IMR-90 (cell line): ENCODE measurements at regions not wholly inside any gene's neighbourhood (a gene's known extent, or its start where the extent isn't known, plus 50 kb on each side); places are given as distances from the start of the nearest gene placed in this dataset.

Experiments
- ATAC-seq: fragments of 200-7000 bp; cut with Tn5 transposase; 2 replicates; pipeline ENCODE4 v1.9.1; 2020; ENCODE audit warnings: low read depth, mild to moderate bottlenecking, moderate library complexity
- BruUV-seq: library from RNA; stranded (reverse); fragments of 400-500 nt; replicated peaks from 2 replicates; lab custom pipeline; 2021; lab: Mats Ljungman, UMichigan
- CTCF ChIA-PET: fragments of 300-600 bp; formaldehyde crosslinking; extraction: SDS; loops from one replicate; lab custom pipeline; 2021; ENCODE audit warnings: antibody characterized with exemption; lab: Yijun Ruan, JAX
- POLR2A ChIA-PET: fragments of 300-600 bp; sonication (Branson Sonifier 250); formaldehyde crosslinking; loops from one replicate; lab custom pipeline; 2022; ENCODE audit warnings: antibody characterized with exemption; ENCODE audit not compliant: unreplicated experiment; lab: Charles Lee
- DNase-seq: peaks from one replicate; pipeline ENCODE4 v3.0.0; 2013
- H2AFZ ChIP-seq: replicated peaks from 2 replicates; pipeline ENCODE3; 2013; ENCODE audit warnings: low read length, mild to moderate bottlenecking; ENCODE audit not compliant: poor library complexity
- H2AK5ac ChIP-seq: 2 replicates; pipeline ENCODE4 v1.6.1; 2013; ENCODE audit warnings: low read depth, low read length, inconsistent platforms
- H2AK9ac ChIP-seq: replicated peaks from 2 replicates; pipeline ENCODE3; 2013; ENCODE audit warnings: mild to moderate bottlenecking, low read depth, low read length, moderate library complexity; ENCODE audit not compliant: poor library complexity
- H2BK120ac ChIP-seq: 2 replicates; pipeline ENCODE4 v1.6.1; 2013; ENCODE audit warnings: low read depth, low read length, inconsistent platforms
- H2BK15ac ChIP-seq: 3 replicates; pipeline ENCODE4 v1.6.1; 2013; ENCODE audit warnings: low read depth, low read length, inconsistent platforms
- H2BK20ac ChIP-seq: 2 replicates; pipeline ENCODE4 v1.6.1; 2013; ENCODE audit warnings: low read depth, mild to moderate bottlenecking, inconsistent platforms, low read length, moderate library complexity
- H2BK5ac ChIP-seq: 2 replicates; pipeline ENCODE4 v1.6.1; 2013; ENCODE audit warnings: mild to moderate bottlenecking, low read depth, low read length, inconsistent platforms; ENCODE audit not compliant: poor library complexity, severe bottlenecking
- H3K14ac ChIP-seq: replicated peaks from 2 replicates; pipeline ENCODE4 v1.6.1; 2013; ENCODE audit warnings: low read depth, low read length, inconsistent platforms
- H3K18ac ChIP-seq: 2 replicates; pipeline ENCODE4 v1.6.1; 2013; ENCODE audit warnings: low read depth, low read length, control low read depth
- H3K23ac ChIP-seq: 2 replicates; pipeline ENCODE4 v1.6.1; 2013; ENCODE audit warnings: low read depth, low read length, inconsistent platforms
- H3K27ac ChIP-seq: 2 replicates; pipeline ENCODE4 v1.5.1; 2013; ENCODE audit warnings: mild to moderate bottlenecking, control low read depth, low read length; ENCODE audit not compliant: insufficient read depth
- H3K27me3 ChIP-seq: 2 replicates; pipeline ENCODE4 v1.6.1; 2013; ENCODE audit warnings: low read length; ENCODE audit not compliant: control insufficient read depth, insufficient read depth
- H3K36me3 ChIP-seq: 2 replicates; pipeline ENCODE4 v1.6.1; 2013; ENCODE audit warnings: low read length, mixed read lengths; ENCODE audit not compliant: control insufficient read depth, insufficient read depth
- H3K4ac ChIP-seq: 2 replicates; pipeline ENCODE4 v1.6.1; 2013; ENCODE audit warnings: low read depth, low read length, inconsistent platforms
- H3K4me1 ChIP-seq: 2 replicates; pipeline ENCODE4 v1.6.1; 2013; ENCODE audit warnings: low read length, mixed read lengths; ENCODE audit not compliant: control insufficient read depth, insufficient read depth
- H3K4me2 ChIP-seq: 2 replicates; pipeline ENCODE4 v1.6.1; 2013; ENCODE audit warnings: low read depth, mild to moderate bottlenecking, control low read depth, low read length, moderate library complexity
- H3K4me3 ChIP-seq: 2 replicates; pipeline ENCODE4 v1.5.1; 2013; ENCODE audit warnings: low read depth, mild to moderate bottlenecking, control low read depth, low read length, moderate library complexity; ENCODE audit not compliant: insufficient read depth
- H3K56ac ChIP-seq: 2 replicates; pipeline ENCODE4 v1.6.1; 2013; ENCODE audit warnings: low read length, inconsistent platforms; ENCODE audit not compliant: insufficient read depth; ENCODE audit errors: extremely low read depth
- H3K79me1 ChIP-seq, 2 experiments: 2 replicates each; pipeline ENCODE4 v1.6.1; 2013; ENCODE audit warnings: low read length in 2 of 2, inconsistent platforms in 1 of 2, low read depth in 1 of 2
- H3K9ac ChIP-seq: 2 replicates; pipeline ENCODE4 v1.6.1; 2013; ENCODE audit warnings: low read depth, low read length, control low read depth
- H3K9me1 ChIP-seq: 2 replicates; pipeline ENCODE4 v1.6.1; 2013; ENCODE audit warnings: low read length, inconsistent platforms; ENCODE audit not compliant: insufficient read depth
- H3K9me3 ChIP-seq: 2 replicates; pipeline ENCODE4 v1.6.1; 2013; ENCODE audit warnings: low read length; ENCODE audit not compliant: control insufficient read depth, insufficient read depth
- H4K20me1 ChIP-seq: 2 replicates; pipeline ENCODE4 v1.6.1; 2013; ENCODE audit warnings: low read length, inconsistent platforms; ENCODE audit not compliant: insufficient read depth
- H4K5ac ChIP-seq: 2 replicates; pipeline ENCODE4 v1.6.1; 2013; ENCODE audit warnings: mild to moderate bottlenecking, low read depth, low read length, control low read depth
- H4K8ac ChIP-seq, 2 experiments: 2 replicates each; pipeline ENCODE4 v1.6.1; 2013; ENCODE audit warnings: low read depth in 2 of 2, low read length in 2 of 2, control low read depth in 1 of 2, inconsistent platforms in 1 of 2
- H4K91ac ChIP-seq: 2 replicates; pipeline ENCODE4 v1.6.1; 2013; ENCODE audit warnings: low read depth, low read length, inconsistent platforms; ENCODE audit not compliant: insufficient read depth
- BHLHE40 ChIP-seq: fragments of 150-350 bp; IDR thresholded peaks from 2 replicates; pipeline ENCODE4 v1.6.1; 2016; ENCODE audit warnings: mild to moderate bottlenecking, low read depth, low read length
- CEBPB ChIP-seq: IDR thresholded peaks from 2 replicates; pipeline ENCODE4 v1.6.1; 2012; ENCODE audit warnings: low read depth, low read length, improper control_type of control experiment
- CHD1 ChIP-seq: IDR thresholded peaks from 2 replicates; pipeline ENCODE4 v1.6.1; 2012; ENCODE audit warnings: low read depth, low read length, improper control_type of control experiment
- CTCF ChIP-seq: conservative IDR thresholded peaks from 2 replicates; pipeline ENCODE4 v1.5.1; 2012; ENCODE audit warnings: mild to moderate bottlenecking, low read depth, low read length, improper control_type of control experiment
- ELK1 ChIP-seq: fragments of 150-350 bp; IDR thresholded peaks from 2 replicates; pipeline ENCODE4 v1.6.1; 2016; ENCODE audit warnings: low read depth, mild to moderate bottlenecking, low read length, moderate library complexity, borderline replicate concordance
- FOS ChIP-seq: fragments of 150-350 bp; IDR thresholded peaks from 2 replicates; pipeline ENCODE4 v1.6.1; 2016; ENCODE audit warnings: low read depth, low read length
- MAFK ChIP-seq: IDR thresholded peaks from 2 replicates; pipeline ENCODE4 v1.6.1; 2012; ENCODE audit warnings: low read depth, low read length, improper control_type of control experiment
- MAZ ChIP-seq: IDR thresholded peaks from 2 replicates; pipeline ENCODE4 v1.6.1; 2012; ENCODE audit warnings: low read depth, mild to moderate bottlenecking, low read length, improper control_type of control experiment, moderate library complexity, borderline replicate concordance
- MXI1 ChIP-seq: IDR thresholded peaks from 2 replicates; pipeline ENCODE4 v1.6.1; 2012; ENCODE audit warnings: low read depth, mild to moderate bottlenecking, low read length, moderate library complexity, borderline replicate concordance
- NFE2L2 ChIP-seq: fragments of 150-350 bp; IDR thresholded peaks from 2 replicates; pipeline ENCODE4 v1.6.1; 2016; ENCODE audit warnings: low read depth, mild to moderate bottlenecking, low read length
- POLR2A ChIP-seq: IDR thresholded peaks from 2 replicates; pipeline ENCODE4 v1.6.1; 2012; ENCODE audit warnings: mild to moderate bottlenecking, low read depth, low read length
- RAD21 ChIP-seq: IDR thresholded peaks from 2 replicates; pipeline ENCODE4 v1.6.1; 2012; ENCODE audit warnings: low read length, improper control_type of control experiment
- RCOR1 ChIP-seq: IDR thresholded peaks from 2 replicates; pipeline ENCODE4 v1.6.1; 2012; ENCODE audit warnings: mild to moderate bottlenecking, low read length, improper control_type of control experiment; ENCODE audit not compliant: insufficient replicate concordance
- RFX5 ChIP-seq: IDR thresholded peaks from 2 replicates; pipeline ENCODE4 v1.8.0; 2012; ENCODE audit warnings: low read depth, mild to moderate bottlenecking, low read length, moderate library complexity
- SMC3 ChIP-seq: fragments of 150-350 bp; IDR thresholded peaks from 2 replicates; pipeline ENCODE4 v1.6.1; 2016; ENCODE audit warnings: low read depth, mild to moderate bottlenecking, antibody characterized with exemption, low read length, moderate library complexity
- USF2 ChIP-seq: fragments of 150-350 bp; IDR thresholded peaks from 2 replicates; pipeline ENCODE4 v1.6.1; 2017; ENCODE audit warnings: mild to moderate bottlenecking, antibody characterized with exemption, low read length, low read depth
- WGBS, 2 experiments: methylation state at CpG; one replicate each; pipeline versions ENCODE4 v1.1.5 to v1.1.7; 2013; ENCODE audit warnings: missing lambda C conversion rate in 2 of 2; ENCODE audit not compliant: insufficient read length in 1 of 2; ENCODE audit errors: extremely low coverage in 2 of 2; 5-methylcytosine and 5-hydroxymethylcytosine counted together
- dilution Hi-C: fragments of 300-500 bp; cut with HindIII; formaldehyde crosslinking; loops from one replicate; pipeline ENCODE4 v1.14.3; 2018; ENCODE audit warnings: low sequenced_read_pairs; ENCODE audit not compliant: unreplicated experiment
- in situ Hi-C: fragments of 300-500 bp; cut with MboI; formaldehyde crosslinking; loops from 3 replicates; pipeline ENCODE4 v1.14.3; 2019; ENCODE audit warnings: low sequenced_read_pairs, inconsistent platforms, mixed read lengths
- intact Hi-C: fragments of 100-400 bp; cut with micrococcal nuclease; formaldehyde crosslinking; loops from 2 replicates; pipeline ENCODE4 v1.10.0; 2022

GRCh38 chr2:12231288-12231687, 484.9 kb downstream of the LPIN1 start:
- no peak overlapping the region for H3K14ac ChIP-seq
- in situ Hi-C loops = no loop called here
- no peak overlapping the region for H2BK20ac ChIP-seq
- no peak overlapping the region for H3K27ac ChIP-seq
- no peak for ATAC-seq
- H3K9me3 ChIP-seq = no peaks in the 10 kb centered on the region
- no peaks in the 10 kb centered on the region for H4K20me1 ChIP-seq
- no peak overlapping the region for H3K4me3 ChIP-seq
- intact Hi-C loops = no loop called here
- TF ChIP-seq CHD1 (no peak), MXI1 (no peak), POLR2A (no peak), RCOR1 (no peak), ELK1 (no peak), MAZ (no peak), FOS (no peak), CTCF (no peak), MAFK (no peak), NFE2L2 (no peak), SMC3 (no peak), CEBPB (no peak), RFX5 (no peak), RAD21 (no peak), BHLHE40 (no peak), USF2 (no peak)
- BruUV-seq = no TSS peak
- H2AK5ac ChIP-seq = no peak overlapping the region
- no peak overlapping the region for H3K4me2 ChIP-seq
- H3K27me3 ChIP-seq = no peaks in the 10 kb centered on the region
- H4K8ac ChIP-seq = no peak overlapping the region
- H3K9me1 ChIP-seq = no peaks in the 10 kb centered on the region; the same call in 1 of the 2 replicates
- WGBS, 2 experiments = no CpG with 5 or more reads among the region's 2 CpGs
- H3K56ac ChIP-seq = no peak overlapping the region
- no peak overlapping the region for H3K9ac ChIP-seq
- H3K4ac ChIP-seq = no peak overlapping the region
- no peak overlapping the region for H4K91ac ChIP-seq
- H2BK15ac ChIP-seq = no peak overlapping the region
- H3K36me3 ChIP-seq = no peaks in the 10 kb centered on the region
- no peaks in the 10 kb centered on the region for H3K79me1 ChIP-seq
- no peaks in the 10 kb centered on the region; the same call in 1 of the 2 replicates for H3K4me1 ChIP-seq
- no peak overlapping the region for H3K23ac ChIP-seq
- dilution Hi-C loops = no loop called here
- H3K18ac ChIP-seq = no peak overlapping the region
- ChIA-PET POLR2A (no interaction called here), CTCF (interaction anchor here (0.6 to 0.7 kb wide), 2 partner anchors 16 to 125 kb away, joined by 3 to 4 read pairs; no protein-coding TSS in a partner anchor)
- no peak overlapping the region for H4K5ac ChIP-seq
- H2BK5ac ChIP-seq = no peak overlapping the region
- H2BK120ac ChIP-seq = no peak overlapping the region
- no peak overlapping the region for H2AK9ac ChIP-seq
- no peak for DNase-seq
- no peak overlapping the region for H2AFZ ChIP-seq
